ENCODE measurements at regions not wholly inside any gene's neighbourhood (a gene's known extent, or its start where the extent isn't known, plus 50 kb on each side); places are given as distances from the start of the nearest gene placed in this dataset.

GRCh38 chr6:48178700-48179099 is 67.7 kb upstream of the PTCHD4 start:
- DNase-seq (ENCODE audit: low read depth) = no peak
- TF ChIP-seq POLR2A (IDR thresholded peaks at IDR 0.05; ENCODE audit: extremely low read depth, insufficient read length) (no peak), CTCF (IDR thresholded peaks at IDR 0.05; ENCODE audit: low read depth, low read length) (no peak), MAX (IDR thresholded peaks at IDR 0.05; ENCODE audit: low read depth, low read length) (no peak), MYC (IDR thresholded peaks at IDR 0.05; ENCODE audit: low read depth, low read length) (no peak)

GRCh38 chr6:48177786-48178185 is 66.8 kb upstream of the PTCHD4 start:
- TF ChIP-seq POLR2A (IDR thresholded peaks at IDR 0.05; ENCODE audit: extremely low read depth, insufficient read length) = no peak
- no peak for TF ChIP-seq MAX (IDR thresholded peaks at IDR 0.05; ENCODE audit: low read depth, low read length)
- no peak for TF ChIP-seq MYC (IDR thresholded peaks at IDR 0.05; ENCODE audit: low read depth, low read length)
- no peak for TF ChIP-seq CTCF (IDR thresholded peaks at IDR 0.05; ENCODE audit: low read depth, low read length)
- no peak for DNase-seq (ENCODE audit: low read depth)
- H3K4me3 ChIP-seq (ENCODE audit: low read depth, low read length) = no peak overlapping the region

More at GRCh38 chr6:48178700-48179099, 67.7 kb upstream of the PTCHD4 start:
- H3K4me3 ChIP-seq (ENCODE audit: low read depth, low read length) = no peak overlapping the region

- DNase-seq (ENCODE audit: low read depth) = no peak
- no peak overlapping the region for H3K4me3 ChIP-seq (ENCODE audit: low read depth, low read length)
- TF ChIP-seq MAX (IDR thresholded peaks at IDR 0.05; ENCODE audit: low read depth, low read length) (no peak), POLR2A (IDR thresholded peaks at IDR 0.05; ENCODE audit: extremely low read depth, insufficient read length) (no peak), CTCF (IDR thresholded peaks at IDR 0.05; ENCODE audit: low read depth, low read length) (no peak)
Observed at GRCh38 chr6:48176645-48177308, 65.8 kb upstream of the PTCHD4 start.

GRCh38 chr6:48169635-48170034 is 58.6 kb upstream of the PTCHD4 start:
- TF ChIP-seq MAX (IDR thresholded peaks at IDR 0.05; ENCODE audit: low read depth, low read length) (no peak), MYC (IDR thresholded peaks at IDR 0.05; ENCODE audit: low read depth, low read length) (no peak), CTCF (IDR thresholded peaks at IDR 0.05; ENCODE audit: low read depth, low read length) (no peak), POLR2A (IDR thresholded peaks at IDR 0.05; ENCODE audit: extremely low read depth, insufficient read length) (no peak)
- no peak for DNase-seq (ENCODE audit: low read depth)

More at GRCh38 chr6:48169635-48170034, 58.6 kb upstream of the PTCHD4 start:
- no peak overlapping the region for H3K4me3 ChIP-seq (ENCODE audit: low read depth, low read length)

All from NB4 (cell line).